Mesenchymal stem cell (in vitro differentiated cells and primary cell): ENCODE measurements at regions not wholly inside any gene's neighbourhood (a gene's known extent, or its start where the extent isn't known, plus 50 kb on each side); places are given as distances from the start of the nearest gene placed in this dataset.

ENCODE experiments used
- DNase-seq: peaks from one replicate; pipeline ENCODE4 v3.0.0-alpha.2; 2013
- H2AFZ ChIP-seq: one replicate; pipeline ENCODE4 v1.6.1; 2013; ENCODE audit warnings: low read depth, mild to moderate bottlenecking, control low read depth, inconsistent platforms, low read length, moderate library complexity
- H2AK5ac ChIP-seq: 2 replicates; pipeline ENCODE4 v1.6.1; 2013; ENCODE audit warnings: low read length, moderate library complexity, mild to moderate bottlenecking, inconsistent platforms; ENCODE audit not compliant: severe bottlenecking
- H2BK120ac ChIP-seq: one replicate; pipeline ENCODE4 v1.6.1; 2013; ENCODE audit warnings: low read depth, mild to moderate bottlenecking, inconsistent platforms, low read length, moderate library complexity
- H2BK12ac ChIP-seq, 2 experiments: one replicate each; pipeline ENCODE4 v1.6.1; 2013; ENCODE audit warnings: inconsistent platforms in 2 of 2, low read length in 2 of 2, mild to moderate bottlenecking in 2 of 2, moderate library complexity in 2 of 2, control low read depth in 1 of 2
- H2BK15ac ChIP-seq: one replicate; pipeline ENCODE4 v1.6.1; 2013; ENCODE audit warnings: mild to moderate bottlenecking, low read depth, inconsistent platforms; ENCODE audit not compliant: poor library complexity, severe bottlenecking
- H2BK5ac ChIP-seq: 2 replicates; pipeline ENCODE4 v1.6.1; 2013; ENCODE audit warnings: low read depth, mild to moderate bottlenecking, low read length, control low read depth, inconsistent platforms; ENCODE audit not compliant: poor library complexity, severe bottlenecking
- H3K14ac ChIP-seq, 2 experiments: one replicate each; pipeline ENCODE4 v1.6.1; 2013; ENCODE audit warnings: inconsistent platforms in 2 of 2, low read length in 2 of 2, control low read depth in 1 of 2, mild to moderate bottlenecking in 1 of 2, moderate library complexity in 1 of 2
- H3K18ac ChIP-seq, 2 experiments: one replicate each; pipeline ENCODE4 v1.6.1; 2013; ENCODE audit warnings: inconsistent platforms in 2 of 2, low read length in 2 of 2, control low read depth in 1 of 2, low read depth in 1 of 2, mild to moderate bottlenecking in 1 of 2
- H3K23ac ChIP-seq, 2 experiments: one replicate each; pipeline ENCODE4 v1.6.1; 2013; ENCODE audit warnings: inconsistent platforms in 2 of 2, low read length in 2 of 2, mild to moderate bottlenecking in 2 of 2, moderate library complexity in 2 of 2, control low read depth in 1 of 2
- H3K27ac ChIP-seq: 2 replicates; pipeline ENCODE4 v1.5.1; 2013; ENCODE audit warnings: mild to moderate bottlenecking, moderate library complexity, low read length, control low read depth, inconsistent platforms; ENCODE audit not compliant: poor library complexity, severe bottlenecking
- H3K27me3 ChIP-seq, 2 experiments: 2 replicates each; pipeline versions ENCODE4 v1.6.1 to v1.7.0; 2013; ENCODE audit warnings: low read length in 2 of 2, mild to moderate bottlenecking in 2 of 2, moderate library complexity in 2 of 2, control low read depth in 1 of 2, inconsistent platforms in 1 of 2; ENCODE audit not compliant: control insufficient read depth in 1 of 2, insufficient read depth in 1 of 2
- H3K36me3 ChIP-seq, 2 experiments: 2 replicates each; pipeline versions ENCODE4 v1.6.1 to v1.7.0; 2013; ENCODE audit warnings: low read length in 2 of 2, control low read depth in 1 of 2, inconsistent platforms in 1 of 2, low read depth in 1 of 2, mild to moderate bottlenecking in 1 of 2; ENCODE audit not compliant: insufficient read depth in 2 of 2, control insufficient read depth in 1 of 2
- H3K4ac ChIP-seq, 2 experiments: one replicate each; pipeline ENCODE4 v1.6.1; 2013; ENCODE audit warnings: inconsistent platforms in 2 of 2, low read length in 2 of 2, mild to moderate bottlenecking in 2 of 2, moderate library complexity in 2 of 2, control low read depth in 1 of 2, low read depth in 1 of 2
- H3K4me1 ChIP-seq: 2 replicates; pipeline ENCODE4 v1.6.1; 2013; ENCODE audit warnings: low read depth, low read length, control low read depth; ENCODE audit not compliant: control insufficient read depth, insufficient read depth
- H3K4me2 ChIP-seq: 2 replicates; pipeline ENCODE4 v1.6.1; 2013; ENCODE audit warnings: low read length, mild to moderate bottlenecking, inconsistent platforms; ENCODE audit not compliant: poor library complexity, severe bottlenecking
- H3K4me3 ChIP-seq, 2 experiments: 2 replicates each; pipeline versions ENCODE4 v1.5.1 to v1.7.0; 2013; ENCODE audit warnings: low read length in 2 of 2, mild to moderate bottlenecking in 2 of 2, control low read depth in 1 of 2, low read depth in 1 of 2; ENCODE audit not compliant: insufficient read depth in 1 of 2
- H3K79me1 ChIP-seq: replicated peaks from 2 replicates; pipeline ENCODE4 v1.6.1; 2013; ENCODE audit warnings: mild to moderate bottlenecking, control low read depth, low read length, inconsistent platforms; ENCODE audit not compliant: poor library complexity, severe bottlenecking
- H3K9ac ChIP-seq: 2 replicates; pipeline ENCODE4 v1.7.0; 2013; ENCODE audit warnings: mild to moderate bottlenecking, low read length, moderate library complexity
- H3K9me3 ChIP-seq: 2 replicates; pipeline ENCODE4 v1.7.0; 2013; ENCODE audit warnings: mild to moderate bottlenecking, low read length; ENCODE audit not compliant: control insufficient read depth
- H4K8ac ChIP-seq: one replicate; pipeline ENCODE4 v1.6.1; 2013; ENCODE audit warnings: inconsistent platforms, mild to moderate bottlenecking, low read length, moderate library complexity
- H4K91ac ChIP-seq: one replicate; pipeline ENCODE4 v1.6.1; 2013; ENCODE audit warnings: mild to moderate bottlenecking, low read length, inconsistent platforms
- WGBS: methylation state at CpG from one replicate; pipeline ENCODE4 v1.1.7; 2013; ENCODE audit warnings: mixed read lengths; 5-methylcytosine and 5-hydroxymethylcytosine counted together

DNA sequence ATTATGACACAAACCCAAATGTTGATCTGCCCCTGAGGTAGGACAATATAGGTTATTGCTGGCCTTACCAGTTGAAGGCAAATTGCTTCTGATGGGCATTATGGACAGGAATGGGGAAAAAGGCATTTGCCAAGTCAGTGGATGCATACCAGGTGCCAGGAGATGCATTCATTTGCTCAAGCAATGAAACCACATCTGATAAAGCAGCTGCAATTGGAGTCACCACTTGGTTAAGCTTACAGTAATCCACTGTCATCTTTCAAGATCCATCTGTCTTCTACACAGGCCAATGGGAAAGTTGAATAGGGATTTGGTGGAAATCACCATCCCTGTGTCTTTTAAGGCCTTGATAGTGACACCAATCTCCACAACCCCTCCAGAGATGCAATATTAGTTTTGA, 648.6 kb downstream of the COL12A1 start:
- Histone ChIP-seq H2BK5ac (no peak overlapping the region), H3K4me2 (no peak overlapping the region), H2AK5ac (no peak overlapping the region), H3K27me3 (no peaks in the 10 kb centered on the region), H2BK15ac (no peak overlapping the region), H2BK12ac (no peak overlapping the region), H3K4me1 (no peaks in the 10 kb centered on the region), H3K4ac (no peak overlapping the region), H3K18ac (no peak overlapping the region), H3K9me3 (no peaks in the 10 kb centered on the region), H4K8ac (no peak overlapping the region), H3K14ac (no peak overlapping the region), H3K79me1 (no peaks in the 10 kb centered on the region), H3K9ac (no peak overlapping the region), H3K27ac (no peak overlapping the region), H4K91ac (no peak overlapping the region), H3K23ac (no peak overlapping the region), H3K36me3 (no peaks in the 10 kb centered on the region), H2BK120ac (no peak overlapping the region), H3K4me3 (no peak overlapping the region), H2AFZ (no peak overlapping the region)
- DNase-seq, result no peak

DNA sequence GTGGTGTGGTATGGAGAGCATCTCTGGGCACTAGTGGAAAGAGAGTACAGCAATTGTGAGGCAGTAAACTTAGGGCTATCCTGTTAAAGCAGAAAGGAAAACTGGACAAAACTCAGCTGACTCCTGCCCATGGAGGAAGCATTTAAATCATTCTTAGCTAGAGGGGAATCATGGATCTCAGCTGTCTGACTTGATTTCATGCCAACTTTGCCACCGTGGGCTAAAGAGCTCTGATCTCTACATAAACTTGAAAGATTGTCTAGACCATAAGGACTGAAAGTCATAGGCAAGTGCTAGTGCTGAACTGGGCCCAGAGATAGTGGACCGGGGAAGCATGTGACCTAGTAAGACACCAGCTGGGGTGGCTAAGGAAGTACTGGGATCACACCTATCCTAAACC, 651.8 kb downstream of the COL12A1 start:
- Histone ChIP-seq H2AFZ (no peak overlapping the region), H2AK5ac (no peak overlapping the region), H3K4me2 (no peak overlapping the region), H3K4me1 (no peaks in the 10 kb centered on the region), H4K8ac (no peak overlapping the region), H3K9ac (no peak overlapping the region), H3K27ac (no peak overlapping the region), H2BK120ac (no peak overlapping the region), H3K23ac (no peak overlapping the region), H2BK5ac (no peak overlapping the region), H3K27me3 (no peaks in the 10 kb centered on the region), H2BK12ac (peak overlapping the region in 1 of 2 experiments; percentile 45), H3K4me3 (no peak overlapping the region), H2BK15ac (no peak overlapping the region), H3K18ac (no peak overlapping the region), H3K14ac (no peak overlapping the region), H4K91ac (no peak overlapping the region), H3K4ac (no peak overlapping the region), H3K9me3 (no peaks in the 10 kb centered on the region), H3K36me3 (no peaks in the 10 kb centered on the region), H3K79me1 (no peaks in the 10 kb centered on the region)
- no peak for DNase-seq
- WGBS, result 81% methylated on average over 2 of the region's 2 CpGs

DNA sequence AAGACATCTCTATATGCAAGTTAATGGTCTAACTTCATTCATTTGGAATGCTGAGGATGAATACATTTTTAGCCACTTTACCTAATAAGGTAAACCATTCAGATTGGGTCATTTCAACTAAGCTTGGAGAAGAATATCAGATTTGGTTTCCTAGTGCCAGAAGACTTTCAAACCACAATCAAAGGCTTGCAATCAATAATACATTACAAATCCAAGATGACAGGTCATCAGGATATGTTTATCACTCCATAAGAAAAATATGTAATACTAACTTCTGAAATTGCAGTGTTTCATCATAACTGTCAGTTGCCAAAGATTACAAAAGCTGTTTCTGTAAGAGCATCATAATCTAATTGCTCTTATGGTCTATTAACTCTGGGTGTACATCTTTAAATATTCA, 654.0 kb downstream of the COL12A1 start:
- Histone ChIP-seq H3K4me1 (no peaks in the 10 kb centered on the region), H4K91ac (no peak overlapping the region), H4K8ac (no peak overlapping the region), H2AFZ (no peak overlapping the region), H3K4ac (no peak overlapping the region), H3K23ac (no peak overlapping the region), H2BK120ac (no peak overlapping the region), H3K9me3 (no peaks in the 10 kb centered on the region), H2BK12ac (no peak overlapping the region), H3K27ac (no peak overlapping the region), H2BK5ac (no peak overlapping the region), H3K79me1 (no peaks in the 10 kb centered on the region), H3K18ac (no peak overlapping the region), H2AK5ac (no peak overlapping the region), H3K36me3 (no peaks in the 10 kb centered on the region), H3K27me3 (no peaks in the 10 kb centered on the region), H2BK15ac (no peak overlapping the region), H3K4me2 (no peak overlapping the region), H3K14ac (no peak overlapping the region), H3K4me3 (no peak overlapping the region), H3K9ac (no peak overlapping the region)
- no peak for DNase-seq

DNA sequence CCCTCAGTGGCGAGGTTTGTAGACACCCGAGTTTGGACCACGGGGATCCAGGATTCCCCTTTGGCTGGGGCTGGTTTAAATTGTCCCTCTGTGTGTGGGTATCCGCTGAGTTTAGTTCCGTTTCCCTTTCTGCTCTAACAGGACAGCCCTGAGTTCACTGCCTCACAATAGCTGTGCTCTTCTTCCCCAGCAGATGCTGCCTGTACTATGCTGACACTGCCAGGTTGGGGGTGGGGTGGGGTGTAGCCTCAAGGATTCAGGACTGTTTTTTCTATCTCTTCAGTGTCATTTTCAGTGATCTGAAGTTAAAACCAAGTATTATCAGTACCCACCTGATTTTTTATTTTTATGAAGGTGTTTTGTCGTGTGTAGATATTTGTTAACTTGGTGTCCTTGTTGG, 655.0 kb downstream of the COL12A1 start:
- no peak overlapping the region for H2BK120ac ChIP-seq
- no peaks in the 10 kb centered on the region for H3K4me1 ChIP-seq
- no peaks in the 10 kb centered on the region for H3K79me1 ChIP-seq
- H3K9ac ChIP-seq, result no peak overlapping the region
- no peak for DNase-seq
- no peak overlapping the region for H3K4ac ChIP-seq
- no peak overlapping the region for H3K23ac ChIP-seq
- no peak overlapping the region for H3K14ac ChIP-seq
- no peak overlapping the region for H2BK5ac ChIP-seq
- WGBS, result 98% methylated on average over 3 of the region's 6 CpGs
- no peak overlapping the region for H3K18ac ChIP-seq
- H2BK12ac ChIP-seq, result no peak overlapping the region
- H3K4me3 ChIP-seq, result no peak overlapping the region
- no peak overlapping the region for H4K8ac ChIP-seq
- H2AFZ ChIP-seq, result no peak overlapping the region
- no peak overlapping the region for H4K91ac ChIP-seq
- H3K27ac ChIP-seq, result no peak overlapping the region
- H3K9me3 ChIP-seq, result no peaks in the 10 kb centered on the region
- H2BK15ac ChIP-seq, result no peak overlapping the region
- no peaks in the 10 kb centered on the region for H3K36me3 ChIP-seq
- H3K4me2 ChIP-seq, result no peak overlapping the region
- no peaks in the 10 kb centered on the region for H3K27me3 ChIP-seq
- H2AK5ac ChIP-seq, result no peak overlapping the region
